Endothelial cell of umbilical vein (primary cell): ENCODE measurements at regions not wholly inside any gene's neighbourhood (a gene's known extent, or its start where the extent isn't known, plus 50 kb on each side); places are given as distances from the start of the nearest gene placed in this dataset.

Experiments
- BruUV-seq: library from RNA; stranded (reverse); fragments of 400-500 nt; replicated peaks from 2 replicates; lab custom pipeline; 2021; lab: Mats Ljungman, UMichigan
- CTCF ChIA-PET: fragments of 300-600, 350-600 bp; sonication (Branson Sonifier 250); formaldehyde crosslinking; loops from one replicate; lab custom pipeline; 2021; ENCODE audit warnings: antibody characterized with exemption, inconsistent platforms; lab: Charles Lee
- POLR2A ChIA-PET: fragments of 300-600, 350-600 bp; sonication (Branson Sonifier 250); formaldehyde crosslinking; loops from one replicate; lab custom pipeline; 2021; ENCODE audit warnings: antibody characterized with exemption, inconsistent platforms; lab: Charles Lee
- DNase-seq: peaks from one replicate; pipeline ENCODE4 v3.0.0-alpha.2; 2011; ENCODE audit warnings: low read depth, low spot score
- FAIRE-seq: peaks from 2 replicates; lab custom pipeline; 2011; peaks lifted over from hg19 to GRCh38; lab: Jason Lieb, UNC
- H2AFZ ChIP-seq: 2 replicates; pipeline ENCODE4 v1.6.0; 2012; ENCODE audit warnings: low read depth, low read length, control low read depth, inconsistent platforms
- H3K27ac ChIP-seq: 2 replicates; pipeline ENCODE4 v1.5.1; 2011; ENCODE audit warnings: low read depth, mild to moderate bottlenecking, control low read depth, low read length, moderate library complexity; ENCODE audit not compliant: insufficient read depth
- H3K27me3 ChIP-seq, 2 experiments: 2 replicates each; pipeline versions ENCODE4 v1.6.0 to v1.6.1; 2011; ENCODE audit warnings: low read length in 2 of 2, mixed read lengths in 1 of 2; ENCODE audit not compliant: control insufficient read depth in 2 of 2, insufficient read depth in 2 of 2
- H3K36me3 ChIP-seq, 2 experiments: 2 replicates in 1 of 2; 3 replicates in 1 of 2; pipeline ENCODE4 v1.5.1; 2011; ENCODE audit warnings: low read length in 2 of 2, mild to moderate bottlenecking in 1 of 2, moderate library complexity in 1 of 2; ENCODE audit not compliant: control insufficient read depth in 2 of 2, insufficient read depth in 2 of 2; ENCODE audit errors: extremely low read depth in 1 of 2
- H3K4me1 ChIP-seq: 3 replicates; pipeline ENCODE4 v1.5.1; 2011; ENCODE audit warnings: mild to moderate bottlenecking, low read length; ENCODE audit not compliant: control insufficient read depth, insufficient read depth; ENCODE audit errors: extremely low read depth
- H3K4me2 ChIP-seq: 2 replicates; pipeline ENCODE4 v1.6.1; 2011; ENCODE audit warnings: low read length, control low read depth, mixed read lengths; ENCODE audit not compliant: insufficient read depth
- H3K4me3 ChIP-seq, 3 experiments: fragments of 200-600 bp in 1 of 3; sonication (generic), shearing (Covaris generic) in 1 of 3; replicated peaks in 1 of 3; 2 replicates each; pipeline ENCODE4 v1.5.1; 2011 to 2016; ENCODE audit warnings: control low read depth in 3 of 3, low read length in 3 of 3, mild to moderate bottlenecking in 2 of 3, inconsistent platforms in 1 of 3, low read depth in 1 of 3, moderate library complexity in 1 of 3; ENCODE audit not compliant: insufficient read depth in 1 of 3
- H3K79me2 ChIP-seq: 2 replicates; pipeline ENCODE4 v1.6.0; 2012; ENCODE audit warnings: low read length, inconsistent platforms; ENCODE audit not compliant: control insufficient read depth, insufficient read depth
- H3K9ac ChIP-seq: replicated peaks from 2 replicates; pipeline ENCODE3; 2011; ENCODE audit warnings: low read length, control low read depth; ENCODE audit not compliant: insufficient read depth; ENCODE audit errors: extremely low read depth
- H3K9me1 ChIP-seq: replicated peaks from 3 replicates; pipeline ENCODE4 v1.6.0; 2011; ENCODE audit warnings: mild to moderate bottlenecking, low read length; ENCODE audit not compliant: control insufficient read depth, insufficient read depth; ENCODE audit errors: extremely low read depth
- H3K9me3 ChIP-seq: replicated peaks from 2 replicates; pipeline ENCODE4 v1.5.1; 2012; ENCODE audit warnings: low read length, inconsistent platforms; ENCODE audit not compliant: control insufficient read depth, insufficient read depth
- H4K20me1 ChIP-seq: replicated peaks from 2 replicates; pipeline ENCODE3; 2011; ENCODE audit warnings: mild to moderate bottlenecking, low read length; ENCODE audit not compliant: control insufficient read depth, insufficient read depth; ENCODE audit errors: extremely low read depth
- EZH2 ChIP-seq: IDR thresholded peaks from 2 replicates; pipeline ENCODE4 v1.6.1; 2012; ENCODE audit warnings: borderline replicate concordance, low read depth, mild to moderate bottlenecking, moderate library complexity, low read length, inconsistent platforms; ENCODE audit not compliant: severe bottlenecking
- FOS ChIP-seq: IDR thresholded peaks from 2 replicates; pipeline ENCODE4 v1.6.1; 2011; ENCODE audit warnings: mild to moderate bottlenecking, low read length, moderate library complexity, borderline replicate concordance; ENCODE audit not compliant: insufficient read depth
- GATA2 ChIP-seq: IDR thresholded peaks from 2 replicates; pipeline ENCODE4 v1.7.0; 2011; ENCODE audit warnings: low read depth, mild to moderate bottlenecking, moderate library complexity, mixed read lengths, low read length; ENCODE audit not compliant: insufficient read length, insufficient read depth
- JUN ChIP-seq: IDR thresholded peaks from 2 replicates; pipeline ENCODE4 v1.6.1; 2011; ENCODE audit warnings: borderline replicate concordance, low read depth; ENCODE audit not compliant: insufficient read length, insufficient read depth
- MYC ChIP-seq: IDR thresholded peaks from one replicate; pipeline ENCODE4 v1.6.1; 2011; ENCODE audit warnings: mild to moderate bottlenecking, low read depth, low read length
- POLR2A ChIP-seq: IDR thresholded peaks from 2 replicates; pipeline ENCODE4 v1.6.1; 2012; ENCODE audit warnings: low read depth, mild to moderate bottlenecking, control low read depth, low read length
- POLR2AphosphoS5 ChIP-seq: IDR thresholded peaks from 2 replicates; pipeline ENCODE4 v1.6.1; 2012; ENCODE audit warnings: low read depth, mild to moderate bottlenecking, control low read depth, low read length, moderate library complexity; ENCODE audit not compliant: insufficient read depth
- dilution Hi-C: fragments of 300-500 bp; cut with MboI; formaldehyde crosslinking; loops from one replicate; pipeline ENCODE4 v1.15.0; 2019; ENCODE audit warnings: low sequenced_read_pairs; ENCODE audit not compliant: extremely low pct_ligation_motif_present
- intact Hi-C: fragments of 100-400 bp; cut with micrococcal nuclease; formaldehyde crosslinking; loops from one replicate; pipeline ENCODE4 v1.10.0; 2022
- TF ChIP-seq, protein P1 (sequence below): IDR thresholded peaks from 2 replicates; pipeline ENCODE4 v1.6.1; 2011; ENCODE audit not compliant: insufficient read depth, insufficient read length
- TF ChIP-seq, protein P2 (sequence below), 2 donors: IDR thresholded peaks; 1 replicate in 1 of 2; 2 replicates in 1 of 2; pipeline ENCODE4 v1.5.1; 2011; ENCODE audit warnings: low read length in 2 of 2, mild to moderate bottlenecking in 2 of 2, moderate library complexity in 2 of 2, control low read depth in 1 of 2, inconsistent platforms in 1 of 2, low read depth in 1 of 2; ENCODE audit not compliant: insufficient read depth in 1 of 2; ENCODE audit errors: extremely low read depth in 1 of 2

DNA sequence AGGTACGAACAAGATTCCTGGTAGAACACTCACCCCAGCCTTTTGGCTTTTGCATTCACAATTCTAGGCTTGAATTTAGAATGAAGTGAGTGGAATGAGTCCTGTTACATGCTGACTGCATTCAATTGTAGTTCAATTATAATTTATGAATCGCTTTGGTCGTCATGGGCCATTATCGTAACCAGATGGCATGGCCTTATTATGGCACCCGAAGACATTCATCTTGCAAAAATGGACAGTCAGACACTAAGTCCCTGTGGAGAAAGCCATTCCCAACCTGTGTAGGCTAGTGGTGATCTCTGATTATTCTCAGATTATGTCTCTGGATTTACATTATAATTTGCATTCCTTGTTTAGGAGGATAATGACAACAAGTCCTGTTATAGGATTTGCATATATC lies 292.4 kb upstream of the NPSR1 start:
- no peaks in the 10 kb centered on the region for H3K9me3 ChIP-seq
- H3K27ac ChIP-seq, result no peak overlapping the region
- CTCF ChIA-PET, result interaction anchor here (0.8 kb wide), 1 partner anchor 45 kb away, joined by 4 read pairs; no protein-coding TSS in a partner anchor
- DNase-seq, result no peak
- H3K4me1 ChIP-seq, result no peaks in the 10 kb centered on the region
- no peaks in the 10 kb centered on the region for H3K79me2 ChIP-seq
- no peaks in the 10 kb centered on the region for H4K20me1 ChIP-seq
- H3K36me3 ChIP-seq, result no peaks in the 10 kb centered on the region
- intact Hi-C loops (no loop called here), dilution Hi-C loops (no loop called here)
- H2AFZ ChIP-seq, result no peak overlapping the region
- no peak overlapping the region for H3K4me3 ChIP-seq
- TF ChIP-seq POLR2A (no peak), FOS (no peak), JUN (no peak), MYC (no peak), POLR2AphosphoS5 (no peak), EZH2 (no peak), GATA2 (no peak)
- TF ChIP-seq, protein P1, sequence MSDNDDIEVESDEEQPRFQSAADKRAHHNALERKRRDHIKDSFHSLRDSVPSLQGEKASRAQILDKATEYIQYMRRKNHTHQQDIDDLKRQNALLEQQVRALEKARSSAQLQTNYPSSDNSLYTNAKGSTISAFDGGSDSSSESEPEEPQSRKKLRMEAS, result no peak
- TF ChIP-seq, protein P2, sequence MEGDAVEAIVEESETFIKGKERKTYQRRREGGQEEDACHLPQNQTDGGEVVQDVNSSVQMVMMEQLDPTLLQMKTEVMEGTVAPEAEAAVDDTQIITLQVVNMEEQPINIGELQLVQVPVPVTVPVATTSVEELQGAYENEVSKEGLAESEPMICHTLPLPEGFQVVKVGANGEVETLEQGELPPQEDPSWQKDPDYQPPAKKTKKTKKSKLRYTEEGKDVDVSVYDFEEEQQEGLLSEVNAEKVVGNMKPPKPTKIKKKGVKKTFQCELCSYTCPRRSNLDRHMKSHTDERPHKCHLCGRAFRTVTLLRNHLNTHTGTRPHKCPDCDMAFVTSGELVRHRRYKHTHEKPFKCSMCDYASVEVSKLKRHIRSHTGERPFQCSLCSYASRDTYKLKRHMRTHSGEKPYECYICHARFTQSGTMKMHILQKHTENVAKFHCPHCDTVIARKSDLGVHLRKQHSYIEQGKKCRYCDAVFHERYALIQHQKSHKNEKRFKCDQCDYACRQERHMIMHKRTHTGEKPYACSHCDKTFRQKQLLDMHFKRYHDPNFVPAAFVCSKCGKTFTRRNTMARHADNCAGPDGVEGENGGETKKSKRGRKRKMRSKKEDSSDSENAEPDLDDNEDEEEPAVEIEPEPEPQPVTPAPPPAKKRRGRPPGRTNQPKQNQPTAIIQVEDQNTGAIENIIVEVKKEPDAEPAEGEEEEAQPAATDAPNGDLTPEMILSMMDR (IDR thresholded peaks at IDR 0.05; ENCODE audit: extremely low read depth in 1 of 2, insufficient read depth in 1 of 2, low read depth in 1 of 2, low read length in 2 of 2), result no peak
- no TSS peak for BruUV-seq
- FAIRE-seq, result no peak
- no peak overlapping the region for H3K9ac ChIP-seq
- POLR2A ChIA-PET, result no interaction called here
- H3K9me1 ChIP-seq, result no peaks in the 10 kb centered on the region
- H3K27me3 ChIP-seq, result no peaks in the 10 kb centered on the region
- H3K4me2 ChIP-seq, result no peak overlapping the region
